ENCODE measurements at regions not wholly inside any gene's neighbourhood (a gene's known extent, or its start where the extent isn't known, plus 50 kb on each side); places are given as distances from the start of the nearest gene placed in this dataset.

DNA sequence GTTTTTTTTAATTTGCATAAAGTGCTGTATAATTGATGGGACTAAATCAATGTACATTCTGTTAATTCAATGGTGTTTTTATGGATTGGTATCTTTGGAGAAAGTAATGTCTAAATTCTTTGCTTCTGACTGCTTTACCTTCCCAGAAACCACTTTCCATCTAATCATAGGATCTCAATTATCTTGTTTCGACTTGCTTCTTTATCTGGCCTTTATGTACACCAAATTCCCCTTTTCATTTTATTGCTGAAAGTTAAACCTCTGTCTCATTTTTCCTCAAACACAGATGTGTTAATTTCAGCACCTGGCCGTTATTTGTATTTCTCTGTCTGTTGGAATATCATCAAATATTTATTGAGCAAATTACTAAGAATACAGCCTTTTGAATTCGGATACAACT lies 287.3 kb upstream of the GBE1 start:
- H3F3A ChIP-seq (ENCODE audit: control insufficient read depth, insufficient read depth), result no peaks in the 10 kb centered on the region
- H3K9me2 ChIP-seq (replicated peaks; ENCODE audit: control insufficient read depth, low read length), result no peaks in the 10 kb centered on the region
- no peaks in the 10 kb centered on the region for H3K36me3 ChIP-seq (ENCODE audit: control insufficient read depth, low read length)
- H3K9me3 ChIP-seq (ENCODE audit: control insufficient read depth, insufficient read depth, low read length), result no peaks in the 10 kb centered on the region
- no peaks in the 10 kb centered on the region for H4K20me1 ChIP-seq (ENCODE audit: control insufficient read depth, insufficient read depth, low read depth, low read length)
- TF ChIP-seq EZH2phosphoT487 (IDR thresholded peaks at IDR 0.05; ENCODE audit: borderline replicate concordance, low read length), result no peak
- TF ChIP-seq, protein P1, sequence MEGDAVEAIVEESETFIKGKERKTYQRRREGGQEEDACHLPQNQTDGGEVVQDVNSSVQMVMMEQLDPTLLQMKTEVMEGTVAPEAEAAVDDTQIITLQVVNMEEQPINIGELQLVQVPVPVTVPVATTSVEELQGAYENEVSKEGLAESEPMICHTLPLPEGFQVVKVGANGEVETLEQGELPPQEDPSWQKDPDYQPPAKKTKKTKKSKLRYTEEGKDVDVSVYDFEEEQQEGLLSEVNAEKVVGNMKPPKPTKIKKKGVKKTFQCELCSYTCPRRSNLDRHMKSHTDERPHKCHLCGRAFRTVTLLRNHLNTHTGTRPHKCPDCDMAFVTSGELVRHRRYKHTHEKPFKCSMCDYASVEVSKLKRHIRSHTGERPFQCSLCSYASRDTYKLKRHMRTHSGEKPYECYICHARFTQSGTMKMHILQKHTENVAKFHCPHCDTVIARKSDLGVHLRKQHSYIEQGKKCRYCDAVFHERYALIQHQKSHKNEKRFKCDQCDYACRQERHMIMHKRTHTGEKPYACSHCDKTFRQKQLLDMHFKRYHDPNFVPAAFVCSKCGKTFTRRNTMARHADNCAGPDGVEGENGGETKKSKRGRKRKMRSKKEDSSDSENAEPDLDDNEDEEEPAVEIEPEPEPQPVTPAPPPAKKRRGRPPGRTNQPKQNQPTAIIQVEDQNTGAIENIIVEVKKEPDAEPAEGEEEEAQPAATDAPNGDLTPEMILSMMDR (IDR thresholded peaks at IDR 0.05; ENCODE audit: low read depth, low read length, poor library complexity, severe bottlenecking), result no peak
- no peak overlapping the region for H3K4me2 ChIP-seq (ENCODE audit: low read length)
- H3K27ac ChIP-seq (ENCODE audit: low read depth, low read length), result no peak overlapping the region
- no peaks in the 10 kb centered on the region for H3K4me1 ChIP-seq (ENCODE audit: control insufficient read depth, low read length)
- no peaks in the 10 kb centered on the region for H3K79me2 ChIP-seq (ENCODE audit: control insufficient read depth, low read length)
- no peak overlapping the region for H3K4me3 ChIP-seq (ENCODE audit: low read length)
- H3K27me3 ChIP-seq (ENCODE audit: control insufficient read depth, low read length), result no peaks in the 10 kb centered on the region

DNA sequence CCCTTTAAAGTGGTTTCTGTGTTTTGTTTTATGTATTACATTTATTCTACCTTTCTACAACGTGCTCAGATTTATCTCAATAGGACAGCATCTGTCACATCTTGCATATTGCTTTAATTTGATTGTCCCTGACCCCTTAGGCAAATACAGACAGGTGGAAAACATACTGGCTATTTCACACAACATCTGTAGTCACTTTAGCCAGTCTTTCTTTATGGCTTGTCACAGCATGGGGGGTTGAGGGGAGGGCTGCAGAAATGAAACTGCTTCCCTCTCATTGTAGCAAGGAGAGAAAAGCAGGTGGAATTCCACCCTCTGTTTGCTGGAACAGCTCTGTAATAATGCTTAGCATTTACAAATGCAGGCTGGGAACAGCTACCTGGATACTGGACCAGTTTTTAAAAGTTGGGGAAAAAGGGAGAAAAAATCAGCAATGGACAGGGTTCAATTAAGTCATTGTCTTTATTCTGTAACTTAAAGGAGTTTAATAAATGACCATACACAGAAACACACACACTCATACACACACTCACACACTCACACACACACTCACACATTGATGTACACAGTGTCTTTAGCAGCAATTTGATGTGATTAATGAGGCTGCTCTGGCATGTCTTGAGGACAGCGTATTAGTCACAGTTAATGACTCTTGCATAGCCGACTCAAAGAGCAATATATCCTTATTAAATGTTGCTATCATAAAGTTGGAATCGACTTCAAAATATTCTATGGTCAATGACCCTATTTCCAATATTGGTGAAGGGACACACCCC lies 283.7 kb upstream of the GBE1 start:
- Histone ChIP-seq H3K4me1 (ENCODE audit: control insufficient read depth, low read length) (no peaks in the 10 kb centered on the region), H3K79me2 (ENCODE audit: control insufficient read depth, low read length) (no peaks in the 10 kb centered on the region), H3F3A (ENCODE audit: control insufficient read depth, insufficient read depth) (no peaks in the 10 kb centered on the region), H3K9me3 (ENCODE audit: control insufficient read depth, insufficient read depth, low read length) (no peaks in the 10 kb centered on the region), H3K4me2 (ENCODE audit: low read length) (no peak overlapping the region), H3K9me2 (replicated peaks; ENCODE audit: control insufficient read depth, low read length) (no peaks in the 10 kb centered on the region), H3K36me3 (ENCODE audit: control insufficient read depth, low read length) (no peaks in the 10 kb centered on the region), H3K4me3 (ENCODE audit: low read length) (no peak overlapping the region), H3K27ac (ENCODE audit: low read depth, low read length) (no peak overlapping the region), H3K27me3 (ENCODE audit: control insufficient read depth, low read length) (no peaks in the 10 kb centered on the region), H4K20me1 (ENCODE audit: control insufficient read depth, insufficient read depth, low read depth, low read length) (no peaks in the 10 kb centered on the region)
- no peak for TF ChIP-seq EZH2phosphoT487 (IDR thresholded peaks at IDR 0.05; ENCODE audit: borderline replicate concordance, low read length)
- TF ChIP-seq, protein P1 (IDR thresholded peaks at IDR 0.05; ENCODE audit: low read depth, low read length, poor library complexity, severe bottlenecking), result no peak

DNA sequence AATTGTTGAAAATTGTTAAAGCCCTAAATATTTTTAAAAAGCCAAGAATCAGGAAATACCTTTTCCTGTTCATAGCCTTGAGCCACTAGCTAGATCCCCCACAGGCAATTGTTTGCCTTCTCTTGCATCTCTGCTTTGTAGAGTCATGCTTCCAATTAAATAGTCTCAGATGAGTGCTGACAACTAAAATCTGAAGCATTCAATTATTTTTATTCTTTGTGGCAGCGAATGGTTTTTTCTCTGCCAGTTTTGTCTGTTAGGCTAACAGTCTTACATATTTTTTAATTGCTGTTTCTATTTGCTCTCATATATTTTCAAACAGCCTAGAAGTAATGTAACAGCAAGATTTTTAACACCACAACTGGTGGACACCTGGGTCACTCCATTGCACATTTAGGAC lies 277.1 kb upstream of the GBE1 start:
- H3K4me1 ChIP-seq (ENCODE audit: control insufficient read depth, low read length), result no peaks in the 10 kb centered on the region
- no peak overlapping the region for H3K4me3 ChIP-seq (ENCODE audit: low read length)
- no peaks in the 10 kb centered on the region for H3K9me3 ChIP-seq (ENCODE audit: control insufficient read depth, insufficient read depth, low read length)
- no peaks in the 10 kb centered on the region for H3K27me3 ChIP-seq (ENCODE audit: control insufficient read depth, low read length)
- no peaks in the 10 kb centered on the region for H3K79me2 ChIP-seq (ENCODE audit: control insufficient read depth, low read length)
- no peaks in the 10 kb centered on the region for H3K9me2 ChIP-seq (replicated peaks; ENCODE audit: control insufficient read depth, low read length)
- no peaks in the 10 kb centered on the region for H3F3A ChIP-seq (ENCODE audit: control insufficient read depth, insufficient read depth)
- TF ChIP-seq EZH2phosphoT487 (IDR thresholded peaks at IDR 0.05; ENCODE audit: borderline replicate concordance, low read length), result no peak
- TF ChIP-seq, protein P1 (IDR thresholded peaks at IDR 0.05; ENCODE audit: low read depth, low read length, poor library complexity, severe bottlenecking), result no peak
- H4K20me1 ChIP-seq (ENCODE audit: control insufficient read depth, insufficient read depth, low read depth, low read length), result no peaks in the 10 kb centered on the region
- H3K27ac ChIP-seq (ENCODE audit: low read depth, low read length), result no peak overlapping the region
- no peaks in the 10 kb centered on the region for H3K36me3 ChIP-seq (ENCODE audit: control insufficient read depth, low read length)
- H3K4me2 ChIP-seq (ENCODE audit: low read length), result no peak overlapping the region
